CD4-positive, alpha-beta T cell treated with Interleukin-12 subunit alpha and Interleukin-12 subunit beta, for 1 hour (primary cell): ENCODE measurements at regions not wholly inside any gene's neighbourhood (a gene's known extent, or its start where the extent isn't known, plus 50 kb on each side); places are given as distances from the start of the nearest gene placed in this dataset.

ENCODE experiments used
- DNase-seq: peaks from one replicate; pipeline ENCODE4 v3.0.0-alpha.2; 2020

DNA sequence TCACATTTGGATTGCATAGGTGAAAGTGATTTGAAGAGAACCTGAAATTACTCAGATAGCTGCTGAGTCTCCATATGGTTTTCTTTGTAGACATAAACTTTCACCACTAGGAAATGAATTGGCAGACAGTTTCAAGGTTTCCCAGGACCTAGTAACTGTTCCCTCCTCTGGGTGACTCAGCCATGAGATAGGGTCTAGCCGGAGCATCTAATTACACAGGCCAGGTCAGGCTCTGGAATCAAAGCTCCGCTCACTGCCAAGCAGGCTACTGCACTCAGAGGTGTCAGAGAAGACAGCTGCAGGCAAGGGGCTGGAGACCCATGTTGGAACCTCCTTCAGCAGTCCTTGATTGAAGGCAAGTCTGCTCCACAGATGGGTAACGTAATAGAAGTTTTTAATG lies 429.2 kb downstream of the TNS1 start:
- no peak for DNase-seq

- no peak for DNase-seq
Measured at GRCh38 chr2:217570394-217570793, 432.4 kb downstream of the TNS1 start.

DNA sequence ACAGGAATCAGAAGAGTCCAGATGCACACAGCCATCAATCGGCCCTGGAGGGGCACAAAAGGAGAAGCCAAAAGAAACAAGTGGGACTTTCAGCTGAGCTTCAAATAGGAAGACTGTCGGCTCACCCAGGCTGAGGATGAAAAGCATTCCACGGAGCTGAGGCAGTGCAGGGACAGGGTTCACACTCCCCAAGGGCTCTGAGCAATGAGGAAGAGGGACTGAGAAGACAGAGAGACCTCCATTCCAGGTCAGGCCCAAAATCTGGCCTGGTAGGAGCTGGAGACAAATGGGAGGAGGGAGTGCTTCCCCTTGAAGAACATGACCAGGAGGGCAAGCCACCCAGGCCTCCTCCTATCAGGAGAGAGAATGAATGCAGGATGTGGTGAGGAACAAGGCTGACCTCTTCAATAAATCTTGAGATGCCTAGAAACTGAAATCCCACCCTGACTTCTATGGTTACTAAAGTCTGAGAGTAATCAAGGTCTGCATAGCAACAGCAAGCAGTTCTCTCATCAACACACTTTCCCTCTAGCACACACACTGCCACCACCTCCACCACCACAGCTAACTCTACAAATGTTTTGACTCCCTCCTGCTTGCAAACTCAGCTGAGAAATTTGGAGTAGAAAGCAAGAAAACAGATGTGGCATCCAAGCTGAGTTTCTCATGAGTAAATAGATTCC lies 434.4 kb downstream of the TNS1 start:
- DNase-seq = no peak

GRCh38 chr2:217563565-217563964 lies 439.2 kb downstream of the TNS1 start:
- no peak for DNase-seq

- no peak for DNase-seq
Measured at GRCh38 chr2:217562871-217563480, 439.8 kb downstream of the TNS1 start.

- DNase-seq = no peak
Measured at GRCh38 chr2:217559084-217559483, 443.7 kb downstream of the TNS1 start.

DNA sequence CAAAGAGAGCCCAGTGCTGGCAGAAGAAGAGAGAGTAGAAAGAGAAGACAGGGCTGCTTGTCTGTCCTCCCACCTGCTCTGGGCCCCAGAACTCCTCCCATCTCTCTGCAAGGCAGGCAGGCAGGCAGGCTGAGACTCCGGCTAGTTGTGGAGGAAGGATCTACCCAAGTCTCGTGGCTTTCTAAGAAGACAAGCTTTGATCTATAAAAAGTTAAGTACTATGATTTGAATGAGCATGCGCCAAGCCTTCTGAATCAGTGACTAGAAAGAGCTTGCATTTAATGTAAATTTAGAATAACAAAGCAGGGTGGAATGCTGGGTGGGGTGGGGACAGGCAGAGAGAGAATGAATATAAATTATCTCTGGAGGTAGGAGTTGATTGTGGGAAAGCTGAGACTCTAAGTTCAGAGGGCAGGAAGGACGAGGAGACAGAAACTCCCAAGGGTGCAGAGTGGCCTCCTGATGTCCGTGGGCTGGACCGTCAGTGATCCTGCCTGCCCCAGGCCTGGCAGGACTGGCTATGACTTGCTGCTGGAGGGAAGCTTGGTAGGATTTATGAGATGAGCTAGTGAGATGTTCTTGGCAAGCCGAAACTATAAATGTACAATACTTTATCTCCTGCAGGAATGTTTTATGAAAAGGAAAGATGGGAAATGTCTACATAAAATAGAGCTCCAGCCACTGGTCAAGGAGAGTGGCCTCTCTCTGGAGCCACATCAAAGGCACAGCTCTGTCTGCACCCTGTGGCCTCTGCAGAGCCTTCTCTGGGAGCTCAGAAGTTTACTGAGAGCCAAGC lies 447.5 kb downstream of the TNS1 start:
- DNase-seq = no peak

GRCh38 chr2:217553679-217554078 lies 449.1 kb downstream of the TNS1 start:
- no peak for DNase-seq

DNA sequence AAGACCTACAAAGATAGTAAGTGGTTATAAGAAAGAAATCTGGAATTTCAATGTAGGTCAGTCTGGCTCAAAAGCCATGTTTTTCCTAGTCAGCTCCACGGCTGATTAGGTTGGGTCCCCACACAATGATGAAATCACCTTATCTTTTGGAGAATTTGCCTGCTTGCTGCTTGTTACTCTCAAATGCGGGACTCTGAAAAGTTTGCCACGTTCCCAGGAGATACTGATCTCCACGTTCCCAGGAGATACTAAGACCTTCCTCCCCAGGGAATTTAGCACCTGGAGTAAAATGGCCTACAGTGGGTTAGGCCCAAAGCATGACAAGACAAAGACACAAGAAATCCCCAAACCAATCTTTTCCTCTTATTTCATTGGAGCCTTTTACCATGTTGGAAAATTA lies 449.6 kb downstream of the TNS1 start:
- DNase-seq = no peak

GRCh38 chr2:217552081-217552480 lies 450.7 kb downstream of the TNS1 start:
- DNase-seq = no peak

- DNase-seq = no peak
Measured at GRCh38 chr2:217551252-217551899, 451.4 kb downstream of the TNS1 start.

DNA sequence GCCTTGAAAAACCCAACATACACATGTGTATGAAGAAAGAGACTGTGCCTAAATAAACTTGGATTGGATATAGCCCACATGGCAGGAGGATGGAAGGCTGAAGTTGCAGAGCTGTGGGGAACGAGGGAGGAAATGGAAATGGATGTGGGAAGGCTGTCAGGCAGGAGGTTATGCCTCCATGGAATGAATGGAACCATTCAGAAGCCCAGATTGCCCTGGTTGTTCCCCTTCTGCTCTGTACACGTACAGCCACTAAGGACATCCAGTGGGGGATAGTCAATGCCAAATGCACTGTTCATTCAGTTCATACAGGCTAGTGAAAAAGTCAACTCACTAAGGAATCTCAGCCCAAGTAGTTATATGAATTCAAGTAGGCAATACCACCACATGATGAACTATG lies 463.7 kb downstream of the TNS1 start:
- no peak for DNase-seq

DNA sequence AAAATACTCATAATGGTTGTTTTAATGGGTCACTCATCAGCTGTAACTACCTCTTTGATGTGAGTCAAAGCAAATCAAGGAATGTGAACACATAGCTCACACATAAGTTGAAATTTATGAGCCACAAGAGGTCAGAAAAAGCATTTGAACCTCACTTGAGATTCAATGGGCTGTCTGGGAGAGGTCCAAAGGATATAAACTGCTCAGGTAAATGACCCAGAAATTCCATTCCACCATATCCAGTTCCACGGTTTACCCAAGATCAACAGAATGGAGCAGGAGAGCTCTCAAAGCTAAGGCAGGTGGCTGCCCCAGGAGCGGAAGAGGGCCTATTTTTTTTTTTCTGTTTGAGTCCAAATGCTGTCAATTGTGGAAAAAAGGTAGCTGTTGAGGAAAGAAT lies 464.1 kb downstream of the TNS1 start:
- DNase-seq = no peak

DNA sequence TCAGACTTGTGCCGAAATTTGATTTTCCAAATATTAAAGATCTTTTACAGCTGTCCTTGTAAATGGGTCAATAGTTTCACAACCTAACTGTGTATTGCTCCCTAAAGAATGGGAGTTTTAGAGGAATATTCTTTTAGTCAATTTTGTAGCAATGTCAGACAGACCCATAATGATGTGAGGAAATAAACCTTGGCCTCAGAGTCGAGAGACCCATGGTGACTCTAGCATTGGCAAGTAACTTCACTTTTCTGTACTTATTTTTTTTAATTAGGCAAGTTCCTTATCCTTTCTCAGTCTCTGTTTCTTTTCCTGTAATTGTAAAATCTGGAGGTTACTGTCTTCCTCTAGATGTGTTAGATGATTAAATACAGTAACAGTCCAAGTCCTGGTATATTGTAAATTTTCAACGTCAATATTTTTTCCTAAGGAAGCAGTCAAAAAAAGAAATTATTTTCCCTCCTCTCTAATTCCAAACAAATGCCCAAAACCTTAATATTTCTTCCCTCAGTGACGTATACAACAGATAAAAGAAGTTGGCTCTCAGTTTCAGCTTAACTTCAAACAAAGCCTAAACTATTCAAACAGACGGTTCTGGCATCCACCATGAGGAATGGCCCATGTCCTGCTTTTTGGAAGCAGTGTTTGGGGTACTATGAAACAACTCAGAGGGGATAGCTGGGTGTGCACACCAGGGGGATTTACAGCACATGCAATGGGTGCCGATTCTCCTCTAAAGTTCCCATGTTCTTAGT lies 466.7 kb downstream of the TNS1 start:
- DNase-seq = no peak

GRCh38 chr2:217530392-217531090 lies 472.3 kb downstream of the TNS1 start:
- DNase-seq = no peak

DNA sequence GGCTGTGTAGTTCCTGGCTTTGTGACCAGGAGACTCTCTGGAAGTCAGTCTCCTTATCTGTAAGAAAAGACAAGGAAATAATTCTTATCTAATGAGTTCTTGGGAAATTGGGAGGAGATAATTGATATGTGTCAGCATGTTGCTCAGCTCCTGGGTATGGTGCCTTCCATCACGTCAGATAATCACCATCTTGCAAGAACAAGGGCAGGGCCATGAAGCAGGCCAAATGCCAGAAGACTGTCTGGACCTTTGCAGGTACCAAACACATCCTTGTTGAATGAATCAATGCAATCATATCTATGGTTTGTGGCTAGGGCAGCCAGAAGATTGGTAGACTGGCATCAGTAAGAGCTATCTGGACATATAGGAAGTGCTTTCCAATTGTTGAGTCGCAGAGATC lies 473.5 kb downstream of the TNS1 start:
- DNase-seq = no peak

DNA sequence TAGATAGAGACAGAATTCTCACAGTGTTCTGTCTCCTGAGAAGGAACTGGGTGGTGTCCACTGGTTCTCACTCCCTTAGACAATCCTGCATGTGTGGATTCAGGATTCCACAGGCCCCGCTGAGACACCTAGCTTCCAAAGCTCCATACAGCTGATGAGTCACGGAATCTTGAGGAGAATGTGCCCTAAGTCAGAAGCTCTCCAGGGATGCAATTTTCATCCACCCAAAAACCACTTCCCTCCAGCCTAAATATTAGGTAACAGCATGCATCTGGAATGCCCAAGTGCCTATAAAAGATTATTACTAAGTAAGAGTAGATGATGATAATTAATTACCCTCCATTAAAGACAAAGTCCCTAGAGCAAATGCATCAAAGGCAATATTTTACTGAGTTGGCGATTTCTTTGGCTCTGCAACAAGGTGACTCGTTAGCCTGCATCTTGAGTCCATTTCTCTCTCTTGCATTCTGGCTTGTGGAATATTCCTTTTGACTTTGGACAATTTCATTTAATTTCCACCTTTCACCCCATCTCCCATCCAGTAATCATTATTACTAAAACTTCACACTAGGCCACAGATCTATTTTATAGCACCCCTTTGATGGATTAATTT lies 475.1 kb downstream of the TNS1 start:
- no peak for DNase-seq

- no peak for DNase-seq
Measured at GRCh38 chr2:217525076-217525475, 477.7 kb downstream of the TNS1 start.

DNA sequence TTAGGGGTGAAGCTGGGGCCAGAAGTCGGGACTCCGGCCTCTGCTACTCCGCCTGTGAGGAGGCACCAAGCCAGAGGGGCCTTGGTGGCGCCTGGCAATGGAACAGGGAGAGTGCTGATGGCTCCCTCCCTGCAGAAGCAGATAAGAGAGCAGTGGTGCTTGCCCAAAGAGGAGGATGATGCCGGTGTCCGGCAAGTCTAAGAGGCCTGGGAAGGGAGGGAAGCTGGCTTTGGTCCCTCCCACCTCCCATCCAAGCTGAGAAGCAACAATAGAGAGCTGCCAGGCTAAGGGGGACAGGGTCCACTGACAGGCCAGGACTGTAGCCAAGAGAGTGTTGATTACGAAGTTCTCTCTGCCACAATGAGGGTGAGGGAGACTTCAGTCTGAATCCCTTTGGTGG lies 479.5 kb downstream of the TNS1 start:
- no peak for DNase-seq

- DNase-seq = no peak
Measured at GRCh38 chr2:217521820-217522219, 481.0 kb downstream of the TNS1 start.

GRCh38 chr2:217520356-217521010 lies 482.3 kb downstream of the TNS1 start:
- no peak for DNase-seq
